ENCODE measurements at regions not wholly inside any gene's neighbourhood (a gene's known extent, or its start where the extent isn't known, plus 50 kb on each side); places are given as distances from the start of the nearest gene placed in this dataset.

DNA sequence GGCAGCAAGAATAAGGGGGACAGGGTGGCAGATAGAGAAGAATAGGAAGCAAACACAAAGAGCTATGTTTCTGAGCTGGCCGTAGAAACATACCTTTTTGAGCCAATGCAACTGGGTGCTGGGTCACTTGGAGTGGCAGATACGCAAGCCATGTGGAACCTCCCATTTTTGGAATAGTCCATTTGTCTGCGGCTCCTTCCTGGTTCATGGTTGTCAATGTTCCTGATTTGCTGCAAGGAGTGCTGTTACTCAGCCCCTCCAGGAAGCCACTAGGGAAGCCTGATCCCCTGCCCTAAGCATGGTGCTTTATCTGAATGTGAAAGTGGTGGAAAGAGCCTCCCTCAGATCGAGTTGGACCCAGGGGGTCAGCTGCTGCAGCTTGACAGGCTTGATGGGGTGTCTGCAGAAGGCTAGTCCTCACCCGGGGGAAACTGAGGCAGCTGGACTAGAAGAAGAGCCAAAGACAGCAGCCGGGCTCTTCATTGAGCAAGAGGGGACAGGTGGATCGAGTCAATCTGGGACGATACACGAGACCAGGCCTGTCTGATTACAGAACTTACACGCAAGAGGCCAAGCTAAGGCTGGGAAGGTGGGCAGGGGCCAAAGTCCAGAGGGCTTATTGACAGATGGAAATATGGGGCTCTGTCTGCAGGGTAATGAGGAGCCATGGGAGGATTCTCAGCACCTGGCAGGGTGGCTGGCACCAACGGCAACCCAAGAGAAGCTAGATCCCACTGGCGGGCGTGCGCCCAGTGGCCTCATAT, 57.4 kb upstream of the CTNNBL1 start:
- Histone ChIP-seq H3K4me3 (replicated peaks; ENCODE audit: low read depth, low read length) (no peak overlapping the region), H3K27me3 (replicated peaks; ENCODE audit: control insufficient read depth, insufficient read depth, low read length) (no peaks in the 10 kb centered on the region; the same call in none of the 2 replicates), H3K36me3 (ENCODE audit: control insufficient read depth, insufficient read depth, low read length) (no peaks in the 10 kb centered on the region)
- TF ChIP-seq CTCF (IDR thresholded peaks at IDR 0.05; ENCODE audit: insufficient read depth, low read length, poor library complexity, severe bottlenecking), result no peak
- no peak for DNase-seq (ENCODE audit: extremely low read depth, insufficient read length)

GRCh38 chr20:37630993-37631392, 62.8 kb upstream of the CTNNBL1 start:
- Histone ChIP-seq H3K36me3 (ENCODE audit: control insufficient read depth, insufficient read depth, low read length) (no peaks in the 10 kb centered on the region), H3K4me3 (replicated peaks; ENCODE audit: low read depth, low read length) (no peak overlapping the region), H3K27me3 (replicated peaks; ENCODE audit: control insufficient read depth, insufficient read depth, low read length) (peaks cover 1% of the 10 kb centered on the region)
- no peak for DNase-seq (ENCODE audit: extremely low read depth, insufficient read length)
- TF ChIP-seq CTCF (IDR thresholded peaks at IDR 0.05; ENCODE audit: insufficient read depth, low read length, poor library complexity, severe bottlenecking), result no peak

DNA sequence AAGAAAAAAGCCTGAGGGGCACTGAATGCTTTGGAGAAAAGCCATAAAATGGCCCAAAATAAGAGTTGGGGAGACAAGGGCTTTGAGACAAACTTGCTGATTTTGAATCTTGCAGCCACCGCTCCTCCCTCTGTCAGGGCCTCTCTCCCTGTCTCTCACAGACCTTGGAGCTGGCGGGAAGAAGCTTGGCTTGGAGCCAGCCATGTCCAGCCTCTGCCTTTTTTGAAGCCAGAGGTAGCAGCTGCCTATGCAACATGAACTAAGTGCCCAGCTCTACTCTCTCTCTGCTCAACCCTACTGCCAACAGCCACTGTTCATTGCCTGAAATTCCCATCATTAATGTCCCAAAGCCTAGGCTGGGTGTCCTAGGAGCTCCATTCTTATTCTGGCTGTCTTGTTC, 63.7 kb upstream of the CTNNBL1 start:
- no peak overlapping the region for H3K4me3 ChIP-seq (replicated peaks; ENCODE audit: low read depth, low read length)
- H3K27me3 ChIP-seq (replicated peaks; ENCODE audit: control insufficient read depth, insufficient read depth, low read length), result peaks cover 1% of the 10 kb centered on the region
- no peak for DNase-seq (ENCODE audit: extremely low read depth, insufficient read length)
- H3K36me3 ChIP-seq (ENCODE audit: control insufficient read depth, insufficient read depth, low read length), result no peaks in the 10 kb centered on the region
- no peak for TF ChIP-seq CTCF (IDR thresholded peaks at IDR 0.05; ENCODE audit: insufficient read depth, low read length, poor library complexity, severe bottlenecking)

GRCh38 chr20:37627767-37628130, 66.1 kb upstream of the CTNNBL1 start:
- Histone ChIP-seq H3K27me3 (replicated peaks; ENCODE audit: control insufficient read depth, insufficient read depth, low read length) (peaks cover 1% of the 10 kb centered on the region), H3K36me3 (ENCODE audit: control insufficient read depth, insufficient read depth, low read length) (no peaks in the 10 kb centered on the region), H3K4me3 (replicated peaks; ENCODE audit: low read depth, low read length) (no peak overlapping the region)
- DNase-seq (ENCODE audit: extremely low read depth, insufficient read length), result no peak
- TF ChIP-seq CTCF (IDR thresholded peaks at IDR 0.05; ENCODE audit: insufficient read depth, low read length, poor library complexity, severe bottlenecking), result no peak

GRCh38 chr20:37627060-37627766, 66.6 kb upstream of the CTNNBL1 start:
- Histone ChIP-seq H3K27me3 (replicated peaks; ENCODE audit: control insufficient read depth, insufficient read depth, low read length) (peaks cover 1% of the 10 kb centered on the region), H3K4me3 (replicated peaks; ENCODE audit: low read depth, low read length) (no peak overlapping the region), H3K36me3 (ENCODE audit: control insufficient read depth, insufficient read depth, low read length) (no peaks in the 10 kb centered on the region)
- no peak for DNase-seq (ENCODE audit: extremely low read depth, insufficient read length)
- no peak for TF ChIP-seq CTCF (IDR thresholded peaks at IDR 0.05; ENCODE audit: insufficient read depth, low read length, poor library complexity, severe bottlenecking)
